Common myeloid progenitor, CD34-positive (primary cell): ENCODE measurements at regions not wholly inside any gene's neighbourhood (a gene's known extent, or its start where the extent isn't known, plus 50 kb on each side); places are given as distances from the start of the nearest gene placed in this dataset.
"Not testable (repeated sequence)": the region's sequence is repeated elsewhere in the genome, so short reads cannot be mapped to it uniquely, and the experiment has no call there.

Experiments
- CTCF ChIA-PET: fragments of 350-600 bp; sonication (Branson Sonifier 250); formaldehyde crosslinking; loops from one replicate; lab custom pipeline; 2021; ENCODE audit warnings: antibody characterized with exemption; lab: Charles Lee
- POLR2A ChIA-PET: fragments of 350-600 bp; sonication (Branson Sonifier 250); formaldehyde crosslinking; loops from one replicate; lab custom pipeline; 2021; ENCODE audit warnings: antibody characterized with exemption; lab: Charles Lee
- DNase-seq, 3 donors: peaks; one replicate each; pipeline versions ENCODE4 v3.0.0 to v3.0.0-alpha.2; 2013
- H3K27ac ChIP-seq, 2 experiments: 1 replicate in 1 of 2; 2 replicates in 1 of 2; pipeline ENCODE4 v1.7.0; 2013; ENCODE audit warnings: inconsistent platforms in 2 of 2, low read length in 2 of 2, mild to moderate bottlenecking in 2 of 2, low read depth in 1 of 2, moderate library complexity in 1 of 2; ENCODE audit not compliant: severe bottlenecking in 2 of 2, insufficient read depth in 1 of 2, poor library complexity in 1 of 2
- H3K27me3 ChIP-seq, 5 experiments: replicated peaks in 2 of 5; 1 replicate in 3 of 5; 2 replicates in 2 of 5; pipeline versions ENCODE4 v1.6.1 to v1.7.0; 2013; ENCODE audit warnings: low read length in 4 of 5, mild to moderate bottlenecking in 2 of 5, moderate library complexity in 2 of 5, inconsistent platforms in 1 of 5; ENCODE audit not compliant: insufficient read depth in 5 of 5, control insufficient read depth in 4 of 5
- H3K36me3 ChIP-seq, 4 experiments: 1 replicate in 2 of 4; 2 replicates in 2 of 4; pipeline versions ENCODE4 v1.6.1 to v1.7.0; 2013; ENCODE audit warnings: low read length in 3 of 4, control low read depth in 1 of 4, mild to moderate bottlenecking in 1 of 4; ENCODE audit not compliant: control insufficient read depth in 4 of 4, insufficient read depth in 4 of 4
- H3K4me1 ChIP-seq, 4 experiments: 1 replicate in 3 of 4; 2 replicates in 1 of 4; pipeline versions ENCODE4 v1.6.1 to v1.7.1; 2013; ENCODE audit warnings: low read length in 3 of 4, mild to moderate bottlenecking in 3 of 4, control low read depth in 1 of 4, inconsistent platforms in 1 of 4, moderate library complexity in 1 of 4; ENCODE audit not compliant: control insufficient read depth in 4 of 4, insufficient read depth in 4 of 4; ENCODE audit errors: control extremely low read depth in 1 of 4
- H3K4me3 ChIP-seq, 7 experiments: 1 replicate in 4 of 7; 2 replicates in 3 of 7; pipeline versions ENCODE4 v1.5.1 to v1.7.0; 2013; ENCODE audit warnings: mild to moderate bottlenecking in 7 of 7, low read length in 6 of 7, moderate library complexity in 6 of 7, inconsistent platforms in 2 of 7, low read depth in 2 of 7, control low read depth in 1 of 7; ENCODE audit not compliant: insufficient read depth in 4 of 7, control insufficient read depth in 1 of 7; ENCODE audit errors: extremely low read depth in 1 of 7
- H3K9me3 ChIP-seq, 5 experiments: 1 replicate in 4 of 5; 2 replicates in 1 of 5; pipeline versions ENCODE4 v1.6.1 to v1.7.1; 2013; ENCODE audit warnings: low read length in 4 of 5, mild to moderate bottlenecking in 2 of 5, inconsistent platforms in 1 of 5, low read depth in 1 of 5, moderate library complexity in 1 of 5; ENCODE audit not compliant: control insufficient read depth in 4 of 5, insufficient read depth in 2 of 5; ENCODE audit errors: control extremely low read depth in 1 of 5
- WGBS: methylation state at CpG from one replicate; pipeline ENCODE4 v1.1.5; 2013; ENCODE audit not compliant: insufficient coverage; 5-methylcytosine and 5-hydroxymethylcytosine counted together

DNA sequence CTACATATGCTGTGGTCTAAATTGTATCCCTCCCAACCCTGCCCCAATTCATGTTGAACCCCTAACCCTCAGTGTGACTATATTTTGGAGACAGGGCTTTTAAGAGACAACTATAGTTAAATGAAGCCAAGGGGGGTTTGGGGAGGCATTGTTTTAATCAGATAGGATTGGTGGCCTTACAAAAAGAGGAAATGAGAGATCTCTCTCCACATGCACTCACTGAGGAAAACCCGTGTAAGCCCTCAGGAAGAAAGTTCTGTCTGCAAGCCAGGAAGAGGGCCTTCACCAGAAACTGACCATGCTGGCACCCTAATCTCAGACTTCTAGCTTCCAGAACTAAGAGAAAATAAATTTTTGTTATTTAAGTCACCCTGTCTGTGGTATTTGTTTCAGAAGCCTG, 276.7 kb downstream of the KIF20B start:
- Histone ChIP-seq H3K36me3 (no peaks in the 10 kb centered on the region), H3K4me1 (no peaks in the 10 kb centered on the region), H3K9me3 (no peaks in the 10 kb centered on the region), H3K27ac (no peak overlapping the region), H3K4me3 (no peak overlapping the region), H3K27me3 (no peaks in the 10 kb centered on the region)
- no peak for DNase-seq
- ChIA-PET CTCF (interaction anchor here (2.0 kb wide), 1 partner anchor 22 kb away, joined by 6 read pairs; no protein-coding TSS in a partner anchor), POLR2A (no interaction called here)
- 11% methylated on average over 1 of the region's 1 CpG for WGBS

DNA sequence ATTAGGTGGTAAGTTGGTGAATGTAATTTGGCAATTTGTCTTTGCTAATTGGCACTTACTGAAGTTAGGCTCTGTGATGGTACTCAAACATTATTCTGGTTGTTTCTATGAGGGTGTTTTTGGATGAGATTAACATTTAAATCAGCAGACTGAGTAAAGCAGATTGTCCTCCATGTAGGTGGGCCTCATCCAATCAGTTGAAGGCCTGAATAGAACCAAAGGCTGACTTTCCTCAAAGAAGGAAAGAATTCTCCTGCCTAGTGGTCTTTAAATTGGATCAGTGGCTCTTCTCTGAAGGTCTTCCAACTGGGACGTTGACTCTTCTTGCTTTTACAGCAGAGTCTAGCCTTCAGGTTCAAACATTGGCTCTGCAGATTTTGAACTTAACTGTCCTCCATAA, 278.3 kb downstream of the KIF20B start:
- H3K36me3 ChIP-seq = no peaks in the 10 kb centered on the region
- WGBS = 92% methylated on average over 1 of the region's 1 CpG
- POLR2A ChIA-PET = no interaction called here
- H3K27me3 ChIP-seq = no peaks in the 10 kb centered on the region
- CTCF ChIA-PET = interaction anchor here (0.7 kb wide), 1 partner anchor 29 kb away, joined by 3 read pairs; no protein-coding TSS in a partner anchor
- H3K27ac ChIP-seq = no peak overlapping the region
- H3K4me3 ChIP-seq = no peak overlapping the region
- no peaks in the 10 kb centered on the region for H3K9me3 ChIP-seq
- DNase-seq = no peak
- H3K4me1 ChIP-seq = no peaks in the 10 kb centered on the region

DNA sequence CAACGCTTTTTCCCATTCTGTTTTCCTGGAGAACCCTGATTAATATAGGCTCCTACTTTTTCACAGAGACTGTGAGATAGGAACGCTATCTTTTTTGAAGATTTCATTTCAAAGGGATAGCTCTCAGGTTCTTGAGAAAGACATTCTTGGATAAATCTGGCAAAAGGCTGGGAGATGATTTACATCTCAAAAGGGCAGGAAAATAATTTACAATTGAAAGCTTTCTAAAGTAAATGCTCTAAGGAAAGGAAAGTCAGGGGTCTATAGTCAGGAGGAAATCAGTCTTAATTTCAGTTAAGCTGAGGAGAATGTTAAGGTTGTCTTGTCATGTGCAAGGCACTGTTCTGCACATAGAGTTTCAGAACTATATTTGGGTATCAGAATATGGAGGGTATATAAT, 278.8 kb downstream of the KIF20B start:
- Histone ChIP-seq H3K9me3 (no peaks in the 10 kb centered on the region), H3K27me3 (no peaks in the 10 kb centered on the region), H3K36me3 (no peaks in the 10 kb centered on the region), H3K4me1 (no peaks in the 10 kb centered on the region), H3K27ac (no peak overlapping the region), H3K4me3 (no peak overlapping the region)
- no peak for DNase-seq
- WGBS = 100% methylated on average over 1 of the region's 2 CpGs
- ChIA-PET CTCF (interaction anchor here (0.7 kb wide), 1 partner anchor 28 kb away, joined by 3 read pairs; no protein-coding TSS in a partner anchor), POLR2A (no interaction called here)

DNA sequence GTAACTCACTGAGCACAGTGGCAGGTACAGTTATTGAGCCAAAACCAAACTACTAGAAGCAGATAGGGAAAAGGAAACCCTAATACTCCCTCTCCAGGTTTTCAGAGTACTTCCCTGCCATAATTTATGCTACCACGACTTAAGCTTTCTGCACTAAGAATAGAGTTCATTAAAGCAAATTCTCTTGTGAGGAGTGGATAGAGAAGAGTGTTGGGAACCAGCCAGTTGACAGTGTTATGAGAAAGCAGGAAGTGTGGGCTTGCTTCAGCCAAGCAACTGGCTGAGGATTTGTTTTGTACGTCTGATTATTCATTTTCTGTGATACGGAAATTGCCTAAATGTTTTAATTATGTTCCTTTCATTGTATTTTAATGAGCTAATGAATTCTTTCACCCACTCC, 280.5 kb downstream of the KIF20B start:
- Histone ChIP-seq H3K36me3 (no peaks in the 10 kb centered on the region), H3K4me3 (no peak overlapping the region), H3K27me3 (no peaks in the 10 kb centered on the region), H3K27ac (no peak overlapping the region), H3K4me1 (no peaks in the 10 kb centered on the region), H3K9me3 (no peaks in the 10 kb centered on the region)
- ChIA-PET CTCF (no interaction called here), POLR2A (no interaction called here)
- no CpG with 5 or more reads among the region's 3 CpGs for WGBS
- DNase-seq = no peak

DNA sequence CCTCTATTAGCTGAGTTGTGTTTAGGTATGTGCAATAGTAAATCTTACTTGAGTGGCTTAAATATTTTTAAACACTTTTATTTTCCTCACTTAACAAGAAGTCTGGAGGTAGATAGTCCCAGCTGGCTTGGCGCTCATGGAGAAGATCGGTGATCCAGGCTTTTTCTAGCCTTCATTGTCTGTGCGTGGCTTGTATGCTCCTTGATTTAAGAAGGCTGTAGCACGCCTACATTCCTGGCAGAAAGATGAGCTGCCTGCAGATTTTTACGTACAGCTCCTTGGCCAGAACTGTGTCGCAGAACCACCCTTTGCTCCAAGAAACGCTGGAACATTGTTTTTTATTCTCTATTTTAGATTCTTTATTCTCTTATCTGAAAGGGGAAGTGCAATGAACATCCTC, 284.1 kb downstream of the KIF20B start:
- no peaks in the 10 kb centered on the region for H3K9me3 ChIP-seq
- 94% methylated on average over 4 of the region's 7 CpGs for WGBS
- H3K4me3 ChIP-seq = no peak overlapping the region
- no peaks in the 10 kb centered on the region for H3K4me1 ChIP-seq
- no peaks in the 10 kb centered on the region for H3K27me3 ChIP-seq
- CTCF ChIA-PET = interaction anchor here (0.9 kb wide), 1 partner anchor 19 kb away, joined by 3 read pairs; no protein-coding TSS in a partner anchor
- H3K36me3 ChIP-seq = no peaks in the 10 kb centered on the region
- no peak overlapping the region for H3K27ac ChIP-seq
- DNase-seq = no peak
- POLR2A ChIA-PET = no interaction called here

DNA sequence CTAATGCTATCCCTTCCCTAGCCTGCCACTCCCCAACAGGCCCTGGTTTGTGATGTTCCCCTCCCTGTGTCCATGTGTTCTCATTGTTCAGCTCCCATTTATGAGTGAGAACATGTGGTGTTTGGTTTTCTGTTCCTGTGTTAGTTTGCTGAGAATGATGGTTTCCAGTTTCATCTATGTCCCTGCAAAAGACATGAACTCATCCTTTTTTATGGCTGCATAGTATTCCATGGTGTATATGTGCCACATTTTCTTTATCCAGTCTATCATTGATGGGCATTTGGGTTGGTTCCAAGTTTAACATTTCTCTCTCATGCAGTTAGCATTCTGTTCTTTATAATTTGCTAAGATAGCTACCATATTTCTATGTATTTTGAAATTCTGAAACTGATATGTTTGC, 287.0 kb downstream of the KIF20B start:
- H3K27me3 ChIP-seq, H3K4me3 ChIP-seq, H3K36me3 ChIP-seq, H3K4me1 ChIP-seq, DNase-seq, POLR2A ChIA-PET, H3K27ac ChIP-seq, H3K9me3 ChIP-seq: not testable (repeated sequence)
- CTCF ChIA-PET = interaction anchor here (1.2 kb wide), 1 partner anchor 11 kb away, joined by 3 read pairs; no protein-coding TSS in a partner anchor

DNA sequence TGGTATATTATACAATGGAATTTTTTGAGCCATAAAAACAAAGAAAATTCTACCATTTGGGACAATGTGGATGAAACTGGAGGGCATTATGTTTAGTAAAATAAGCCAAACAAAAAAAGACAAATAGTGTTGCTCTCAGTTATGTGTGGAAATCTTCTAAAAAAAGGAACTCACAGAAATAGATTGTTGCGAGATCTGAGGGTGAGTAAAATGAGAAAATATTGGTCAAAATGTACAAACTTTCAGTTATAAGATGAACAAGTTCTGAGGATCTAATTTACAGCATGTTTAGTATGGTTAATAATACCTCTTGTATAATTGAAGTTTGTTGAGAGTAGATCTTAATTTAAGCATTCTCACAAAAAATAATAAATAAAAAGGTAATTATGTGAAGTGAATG, 291.2 kb downstream of the KIF20B start:
- Histone ChIP-seq H3K9me3 (peaks cover 0 to 4% (median 1%) of the 10 kb centered on the region in 5 experiments), H3K27ac (no peak overlapping the region), H3K27me3 (no peaks in the 10 kb centered on the region), H3K36me3 (no peaks in the 10 kb centered on the region), H3K4me3 (no peak overlapping the region), H3K4me1 (no peaks in the 10 kb centered on the region)
- 100% methylated on average over 1 of the region's 1 CpG for WGBS
- ChIA-PET POLR2A (no interaction called here), CTCF (no interaction called here)
- no peak for DNase-seq
